IMR-90 (cell line): ENCODE measurements at regions not wholly inside any gene's neighbourhood (a gene's known extent, or its start where the extent isn't known, plus 50 kb on each side); places are given as distances from the start of the nearest gene placed in this dataset.
"Not testable (repeated sequence)": the region's sequence is repeated elsewhere in the genome, so short reads cannot be mapped to it uniquely, and the experiment has no call there.

Experiments used
- ATAC-seq: fragments of 200-7000 bp; cut with Tn5 transposase; 2 replicates; pipeline ENCODE4 v1.9.1; 2020; ENCODE audit warnings: low read depth, mild to moderate bottlenecking, moderate library complexity
- BruUV-seq: library from RNA; stranded (reverse); fragments of 400-500 nt; replicated peaks from 2 replicates; lab custom pipeline; 2021; lab: Mats Ljungman, UMichigan
- CTCF ChIA-PET: fragments of 300-600 bp; formaldehyde crosslinking; extraction: SDS; loops from one replicate; lab custom pipeline; 2021; ENCODE audit warnings: antibody characterized with exemption; lab: Yijun Ruan, JAX
- POLR2A ChIA-PET: fragments of 300-600 bp; sonication (Branson Sonifier 250); formaldehyde crosslinking; loops from one replicate; lab custom pipeline; 2022; ENCODE audit warnings: antibody characterized with exemption; ENCODE audit not compliant: unreplicated experiment; lab: Charles Lee
- DNase-seq: peaks from one replicate; pipeline ENCODE4 v3.0.0; 2013
- H2AFZ ChIP-seq: replicated peaks from 2 replicates; pipeline ENCODE3; 2013; ENCODE audit warnings: low read length, mild to moderate bottlenecking; ENCODE audit not compliant: poor library complexity
- H2AK5ac ChIP-seq: 2 replicates; pipeline ENCODE4 v1.6.1; 2013; ENCODE audit warnings: low read depth, low read length, inconsistent platforms
- H2AK9ac ChIP-seq: replicated peaks from 2 replicates; pipeline ENCODE3; 2013; ENCODE audit warnings: mild to moderate bottlenecking, low read depth, low read length, moderate library complexity; ENCODE audit not compliant: poor library complexity
- H2BK120ac ChIP-seq: 2 replicates; pipeline ENCODE4 v1.6.1; 2013; ENCODE audit warnings: low read depth, low read length, inconsistent platforms
- H2BK15ac ChIP-seq: 3 replicates; pipeline ENCODE4 v1.6.1; 2013; ENCODE audit warnings: low read depth, low read length, inconsistent platforms
- H2BK20ac ChIP-seq: 2 replicates; pipeline ENCODE4 v1.6.1; 2013; ENCODE audit warnings: low read depth, mild to moderate bottlenecking, inconsistent platforms, low read length, moderate library complexity
- H2BK5ac ChIP-seq: 2 replicates; pipeline ENCODE4 v1.6.1; 2013; ENCODE audit warnings: mild to moderate bottlenecking, low read depth, low read length, inconsistent platforms; ENCODE audit not compliant: poor library complexity, severe bottlenecking
- H3K14ac ChIP-seq: replicated peaks from 2 replicates; pipeline ENCODE4 v1.6.1; 2013; ENCODE audit warnings: low read depth, low read length, inconsistent platforms
- H3K18ac ChIP-seq: 2 replicates; pipeline ENCODE4 v1.6.1; 2013; ENCODE audit warnings: low read depth, low read length, control low read depth
- H3K23ac ChIP-seq: 2 replicates; pipeline ENCODE4 v1.6.1; 2013; ENCODE audit warnings: low read depth, low read length, inconsistent platforms
- H3K27ac ChIP-seq: 2 replicates; pipeline ENCODE4 v1.5.1; 2013; ENCODE audit warnings: mild to moderate bottlenecking, control low read depth, low read length; ENCODE audit not compliant: insufficient read depth
- H3K27me3 ChIP-seq: 2 replicates; pipeline ENCODE4 v1.6.1; 2013; ENCODE audit warnings: low read length; ENCODE audit not compliant: control insufficient read depth, insufficient read depth
- H3K36me3 ChIP-seq: 2 replicates; pipeline ENCODE4 v1.6.1; 2013; ENCODE audit warnings: low read length, mixed read lengths; ENCODE audit not compliant: control insufficient read depth, insufficient read depth
- H3K4ac ChIP-seq: 2 replicates; pipeline ENCODE4 v1.6.1; 2013; ENCODE audit warnings: low read depth, low read length, inconsistent platforms
- H3K4me1 ChIP-seq: 2 replicates; pipeline ENCODE4 v1.6.1; 2013; ENCODE audit warnings: low read length, mixed read lengths; ENCODE audit not compliant: control insufficient read depth, insufficient read depth
- H3K4me2 ChIP-seq: 2 replicates; pipeline ENCODE4 v1.6.1; 2013; ENCODE audit warnings: low read depth, mild to moderate bottlenecking, control low read depth, low read length, moderate library complexity
- H3K4me3 ChIP-seq: 2 replicates; pipeline ENCODE4 v1.5.1; 2013; ENCODE audit warnings: low read depth, mild to moderate bottlenecking, control low read depth, low read length, moderate library complexity; ENCODE audit not compliant: insufficient read depth
- H3K56ac ChIP-seq: 2 replicates; pipeline ENCODE4 v1.6.1; 2013; ENCODE audit warnings: low read length, inconsistent platforms; ENCODE audit not compliant: insufficient read depth; ENCODE audit errors: extremely low read depth
- H3K79me1 ChIP-seq, 2 experiments: 2 replicates each; pipeline ENCODE4 v1.6.1; 2013; ENCODE audit warnings: low read length in 2 of 2, inconsistent platforms in 1 of 2, low read depth in 1 of 2
- H3K9ac ChIP-seq: 2 replicates; pipeline ENCODE4 v1.6.1; 2013; ENCODE audit warnings: low read depth, low read length, control low read depth
- H3K9me1 ChIP-seq: 2 replicates; pipeline ENCODE4 v1.6.1; 2013; ENCODE audit warnings: low read length, inconsistent platforms; ENCODE audit not compliant: insufficient read depth
- H3K9me3 ChIP-seq: 2 replicates; pipeline ENCODE4 v1.6.1; 2013; ENCODE audit warnings: low read length; ENCODE audit not compliant: control insufficient read depth, insufficient read depth
- H4K20me1 ChIP-seq: 2 replicates; pipeline ENCODE4 v1.6.1; 2013; ENCODE audit warnings: low read length, inconsistent platforms; ENCODE audit not compliant: insufficient read depth
- H4K5ac ChIP-seq: 2 replicates; pipeline ENCODE4 v1.6.1; 2013; ENCODE audit warnings: mild to moderate bottlenecking, low read depth, low read length, control low read depth
- H4K8ac ChIP-seq, 2 experiments: 2 replicates each; pipeline ENCODE4 v1.6.1; 2013; ENCODE audit warnings: low read depth in 2 of 2, low read length in 2 of 2, control low read depth in 1 of 2, inconsistent platforms in 1 of 2
- H4K91ac ChIP-seq: 2 replicates; pipeline ENCODE4 v1.6.1; 2013; ENCODE audit warnings: low read depth, low read length, inconsistent platforms; ENCODE audit not compliant: insufficient read depth
- WGBS, 2 experiments: methylation state at CpG; one replicate each; pipeline versions ENCODE4 v1.1.5 to v1.1.7; 2013; ENCODE audit warnings: missing lambda C conversion rate in 2 of 2; ENCODE audit not compliant: insufficient read length in 1 of 2; ENCODE audit errors: extremely low coverage in 2 of 2; 5-methylcytosine and 5-hydroxymethylcytosine counted together
- dilution Hi-C: fragments of 300-500 bp; cut with HindIII; formaldehyde crosslinking; loops from one replicate; pipeline ENCODE4 v1.14.3; 2018; ENCODE audit warnings: low sequenced_read_pairs; ENCODE audit not compliant: unreplicated experiment
- in situ Hi-C: fragments of 300-500 bp; cut with MboI; formaldehyde crosslinking; loops from 3 replicates; pipeline ENCODE4 v1.14.3; 2019; ENCODE audit warnings: low sequenced_read_pairs, inconsistent platforms, mixed read lengths
- intact Hi-C: fragments of 100-400 bp; cut with micrococcal nuclease; formaldehyde crosslinking; loops from 2 replicates; pipeline ENCODE4 v1.10.0; 2022

GRCh38 chr10:35271859-35272165, 64.5 kb upstream of the CCNY start:
- H2AK9ac ChIP-seq, H3K23ac ChIP-seq, H3K9ac ChIP-seq, H4K20me1 ChIP-seq, H3K9me1 ChIP-seq, H2AK5ac ChIP-seq, H2BK20ac ChIP-seq, intact Hi-C loops, CTCF ChIA-PET, H2BK5ac ChIP-seq, H2BK120ac ChIP-seq, DNase-seq, H3K4me2 ChIP-seq, BruUV-seq, in situ Hi-C loops, H3K9me3 ChIP-seq, H4K91ac ChIP-seq, H4K8ac ChIP-seq, H3K4me1 ChIP-seq, H2BK15ac ChIP-seq, H3K27ac ChIP-seq, dilution Hi-C loops, H3K4me3 ChIP-seq, H3K79me1 ChIP-seq, H3K18ac ChIP-seq, H3K56ac ChIP-seq, H3K36me3 ChIP-seq, H4K5ac ChIP-seq, POLR2A ChIA-PET, H2AFZ ChIP-seq, H3K27me3 ChIP-seq, H3K14ac ChIP-seq, ATAC-seq, H3K4ac ChIP-seq: not testable (repeated sequence)
- 90% methylated on average over 2 of the region's 4 CpGs; no CpG with 5 or more reads in 1 of the 2 experiments for WGBS, 2 experiments

GRCh38 chr10:35272401-35272800, 63.9 kb upstream of the CCNY start:
- H2BK20ac ChIP-seq, H3K79me1 ChIP-seq, H2BK15ac ChIP-seq, H2BK5ac ChIP-seq, H2AFZ ChIP-seq, H3K27ac ChIP-seq, H3K18ac ChIP-seq, H3K56ac ChIP-seq, intact Hi-C loops, H4K91ac ChIP-seq, H3K4ac ChIP-seq, BruUV-seq, H3K4me1 ChIP-seq, H4K8ac ChIP-seq, H3K14ac ChIP-seq, H3K23ac ChIP-seq, dilution Hi-C loops, H2AK9ac ChIP-seq, H4K5ac ChIP-seq, H3K36me3 ChIP-seq, H3K4me2 ChIP-seq, H2AK5ac ChIP-seq, H3K9me1 ChIP-seq, H2BK120ac ChIP-seq, ATAC-seq, H3K9ac ChIP-seq, H4K20me1 ChIP-seq, H3K27me3 ChIP-seq, POLR2A ChIA-PET, H3K4me3 ChIP-seq, in situ Hi-C loops, DNase-seq, H3K9me3 ChIP-seq, CTCF ChIA-PET: not testable (repeated sequence)
- WGBS, 2 experiments = no CpG with 5 or more reads among the region's 2 CpGs
